Stomach (tissue), 4 donors: ENCODE measurements at regions not wholly inside any gene's neighbourhood (a gene's known extent, or its start where the extent isn't known, plus 50 kb on each side); places are given as distances from the start of the nearest gene placed in this dataset.

Source experiments
- CTCF ChIP-seq, 7 experiments: fragments of 450-650 bp in 4 of 7; fragments of 200-600 bp in 3 of 7; sonication (generic) in 3 of 7; IDR thresholded peaks; one replicate each; pipeline ENCODE4 v1.5.1; 2016 to 2019; ENCODE audit warnings: antibody characterized with exemption in 7 of 7, control low read depth in 2 of 7, mild to moderate bottlenecking in 1 of 7
- EP300 ChIP-seq: sonication (generic); formaldehyde crosslinking; IDR thresholded peaks from one replicate; pipeline ENCODE4 v1.6.1; 2017; ENCODE audit warnings: antibody characterized with exemption
- POLR2A ChIP-seq, 4 donors: fragments of 450-650 bp; IDR thresholded peaks; one replicate each; pipeline ENCODE4 v1.6.1; 2016; ENCODE audit warnings: antibody characterized with exemption in 4 of 4, control low read depth in 2 of 4, mild to moderate bottlenecking in 1 of 4, moderate library complexity in 1 of 4
- POLR2AphosphoS5 ChIP-seq, 3 donors: sonication (generic); formaldehyde crosslinking; IDR thresholded peaks; one replicate each; pipeline ENCODE4 v1.6.1; 2016; ENCODE audit warnings: antibody characterized with exemption in 3 of 3

GRCh38 chr4:114156371-114156770 lies 176.9 kb upstream of the ARSJ start:
- no peak for TF ChIP-seq CTCF (IDR thresholded peaks at IDR 0.05)
- no peak for TF ChIP-seq EP300
- TF ChIP-seq POLR2A (IDR thresholded peaks at IDR 0.05): no peak
- TF ChIP-seq POLR2AphosphoS5 (IDR thresholded peaks at IDR 0.05): no peak
